ENCODE measurements at regions not wholly inside any gene's neighbourhood (a gene's known extent, or its start where the extent isn't known, plus 50 kb on each side); places are given as distances from the start of the nearest gene placed in this dataset.

GRCh38 chr6:140960566-140960965 is 1172.2 kb upstream of the GJE1 start:
- DNase-seq, result no peak

GRCh38 chr6:140957386-140957785 is 1175.3 kb upstream of the GJE1 start:
- DNase-seq, result no peak

GRCh38 chr6:140956571-140957369 is 1176.0 kb upstream of the GJE1 start:
- DNase-seq, result no peak

- no peak for DNase-seq
Observed at GRCh38 chr6:140940251-140940925, 1192.3 kb upstream of the GJE1 start.

- DNase-seq, result no peak
Observed at GRCh38 chr6:140932909-140933308, 1199.8 kb upstream of the GJE1 start.

- DNase-seq, result no peak
Observed at GRCh38 chr6:140931581-140931980, 1201.1 kb upstream of the GJE1 start.

- DNase-seq, result no peak
Observed at GRCh38 chr6:140929121-140929520, 1203.6 kb upstream of the GJE1 start.

- DNase-seq, result no peak
Observed at GRCh38 chr6:140923048-140923447, 1209.7 kb upstream of the GJE1 start.

- DNase-seq, result peak; percentile 27
Observed at GRCh38 chr6:140921366-140922226, 1211.1 kb upstream of the GJE1 start.

GRCh38 chr6:140917911-140918310 is 1214.8 kb upstream of the GJE1 start:
- DNase-seq, result no peak

- DNase-seq, result no peak
Observed at GRCh38 chr6:140915551-140915950, 1217.2 kb upstream of the GJE1 start.

- DNase-seq, result no peak
Observed at GRCh38 chr6:140915103-140915502, 1217.6 kb upstream of the GJE1 start.

- no peak for DNase-seq
Observed at GRCh38 chr6:140912686-140913085, 1220.0 kb upstream of the GJE1 start.

- no peak for DNase-seq
Observed at GRCh38 chr6:140909625-140910024, 1223.1 kb upstream of the GJE1 start.

GRCh38 chr6:140909156-140909555 is 1223.6 kb upstream of the GJE1 start:
- no peak for DNase-seq

- no peak for DNase-seq
Observed at GRCh38 chr6:140908505-140908904, 1224.2 kb upstream of the GJE1 start.

GRCh38 chr6:140907235-140907634 is 1225.5 kb upstream of the GJE1 start:
- DNase-seq, result no peak

GRCh38 chr6:140905724-140906123 is 1227.0 kb upstream of the GJE1 start:
- DNase-seq, result no peak

- no peak for DNase-seq
Observed at GRCh38 chr6:140905050-140905449, 1227.7 kb upstream of the GJE1 start.

GRCh38 chr6:140897804-140898573 is 1234.7 kb upstream of the GJE1 start:
- peak; percentile 45 for DNase-seq

GRCh38 chr6:140897349-140897748 is 1235.4 kb upstream of the GJE1 start:
- peak; percentile 31 for DNase-seq

- DNase-seq, result no peak
Observed at GRCh38 chr6:140893432-140893831, 1239.3 kb upstream of the GJE1 start.

GRCh38 chr6:140879946-140880345 is 1252.8 kb upstream of the GJE1 start:
- DNase-seq, result no peak

Data from RPMI8226 (cell line).